GM12878 (cell line): ENCODE measurements at regions not wholly inside any gene's neighbourhood (a gene's known extent, or its start where the extent isn't known, plus 50 kb on each side); places are given as distances from the start of the nearest gene placed in this dataset.

Experiments
- ATAC-seq: fragments of 200-7000 bp; cut with Tn5 transposase; 3 replicates; pipeline ENCODE4 v1.9.1; 2020; ENCODE audit warnings: mild to moderate bottlenecking, moderate library complexity
- BruUV-seq: library from RNA; stranded (reverse); fragments of 400-500 nt; replicated peaks from 2 replicates; lab custom pipeline; 2021; lab: Mats Ljungman, UMichigan
- CTCF ChIA-PET: fragments of 300-600 bp; sonication (Branson Sonifier 250); formaldehyde crosslinking; extraction: SDS; loops from one replicate; lab custom pipeline; 2021; ENCODE audit warnings: inconsistent platforms; lab: Yijun Ruan, JAX
- POLR2A ChIA-PET: fragments of 350-600 bp; formaldehyde crosslinking; extraction: SDS; loops from one replicate; lab custom pipeline; 2021; ENCODE audit warnings: inconsistent platforms; lab: Charles Lee
- RAD21 ChIA-PET: fragments of 300-600 bp; sonication (Branson Sonifier 250); formaldehyde crosslinking; loops from one replicate; lab custom pipeline; 2023; ENCODE audit warnings: antibody characterized with exemption; ENCODE audit not compliant: unreplicated experiment; lab: Charles Lee
- SMC1A ChIA-PET: fragments of 300-600 bp; sonication (Branson Sonifier 250); formaldehyde crosslinking; loops from one replicate; lab custom pipeline; 2023; ENCODE audit not compliant: unreplicated experiment, uncharacterized antibody; lab: Charles Lee
- DNase-seq: peaks from one replicate; pipeline ENCODE4 v3.0.0-alpha.2; 2011; ENCODE audit warnings: low read depth, low spot score
- FAIRE-seq: peaks from 3 replicates; lab custom pipeline; 2011; peaks lifted over from hg19 to GRCh38; lab: Jason Lieb, UNC
- H2AFZ ChIP-seq: 2 replicates; pipeline ENCODE4 v1.6.0; 2011; ENCODE audit warnings: low read depth, low read length, control low read depth; ENCODE audit not compliant: control insufficient read depth
- H3K27ac ChIP-seq: 2 replicates; pipeline ENCODE4 v1.5.1; 2011; ENCODE audit warnings: control low read depth; ENCODE audit not compliant: control insufficient read depth, insufficient read depth
- H3K27me3 ChIP-seq, 2 experiments: replicated peaks in 1 of 2; 2 replicates each; pipeline versions ENCODE4 v1.6.0 to v1.6.1; 2011; ENCODE audit warnings: low read length in 1 of 2; ENCODE audit not compliant: control insufficient read depth in 2 of 2, insufficient read depth in 2 of 2
- H3K36me3 ChIP-seq, 2 experiments: 2 replicates each; pipeline ENCODE4 v1.5.1; 2011; ENCODE audit warnings: low read length in 1 of 2; ENCODE audit not compliant: control insufficient read depth in 2 of 2, insufficient read depth in 2 of 2
- H3K4me1 ChIP-seq: 2 replicates; pipeline ENCODE4 v1.6.1; 2011; ENCODE audit warnings: mild to moderate bottlenecking, low read length, moderate library complexity, mixed read lengths; ENCODE audit not compliant: control insufficient read depth, insufficient read depth
- H3K4me2 ChIP-seq: 2 replicates; pipeline ENCODE4 v1.6.0; 2011; ENCODE audit warnings: control low read depth; ENCODE audit not compliant: control insufficient read depth, insufficient read depth
- H3K4me3 ChIP-seq: fragments of 200-600 bp; sonication (generic); 2 replicates; pipeline ENCODE4 v1.5.1; 2016
- H3K79me2 ChIP-seq: 2 replicates; pipeline ENCODE4 v1.6.0; 2011; ENCODE audit warnings: low read length; ENCODE audit not compliant: control insufficient read depth, insufficient read depth
- H3K9ac ChIP-seq: 2 replicates; pipeline ENCODE4 v1.8.0; 2011; ENCODE audit warnings: low read length, control low read depth, mixed read lengths; ENCODE audit not compliant: control insufficient read depth, insufficient read depth
- H3K9me3 ChIP-seq: replicated peaks from 3 replicates; pipeline ENCODE4 v1.5.1; 2011; ENCODE audit warnings: mild to moderate bottlenecking, low read length; ENCODE audit not compliant: control insufficient read depth, insufficient read depth
- H4K20me1 ChIP-seq: 2 replicates; pipeline ENCODE4 v1.6.0; 2011; ENCODE audit not compliant: control insufficient read depth, insufficient read depth
- BCLAF1 ChIP-seq: fragments of 450-650 bp; IDR thresholded peaks from 2 replicates; pipeline ENCODE4 v1.6.1; 2017; ENCODE audit warnings: antibody characterized with exemption, mild to moderate bottlenecking, moderate library complexity
- CBX5 ChIP-seq: sonication (generic); IDR thresholded peaks from 2 replicates; pipeline ENCODE4 v1.6.1; 2016; ENCODE audit warnings: low read depth, moderate library complexity, mild to moderate bottlenecking, inconsistent platforms
- FOXK2 ChIP-seq: fragments of 450-650 bp; IDR thresholded peaks from 2 replicates; pipeline ENCODE4 v1.6.1; 2017; ENCODE audit warnings: mild to moderate bottlenecking, moderate library complexity
- HSF1 ChIP-seq: fragments of 150-350 bp; IDR thresholded peaks from 2 replicates; pipeline ENCODE4 v1.6.1; 2014; ENCODE audit warnings: mild to moderate bottlenecking, low read depth, low read length
- JUNB ChIP-seq: IDR thresholded peaks from 2 replicates; pipeline ENCODE4 v1.6.1; 2016; ENCODE audit warnings: antibody characterized with exemption, mild to moderate bottlenecking
- KLF5 ChIP-seq: fragments of 450-650 bp; IDR thresholded peaks from 2 replicates; pipeline ENCODE4 v1.6.1; 2014; ENCODE audit warnings: mild to moderate bottlenecking; ENCODE audit not compliant: partially characterized antibody
- NFXL1 ChIP-seq: fragments of 450-650 bp; IDR thresholded peaks from 2 replicates; pipeline ENCODE4 v1.6.1; 2017; ENCODE audit warnings: antibody characterized with exemption, mild to moderate bottlenecking, borderline replicate concordance
- SKIL ChIP-seq: fragments of 450-650 bp; IDR thresholded peaks from 2 replicates; pipeline ENCODE4 v1.6.1; 2017; ENCODE audit warnings: mild to moderate bottlenecking, low read depth, inconsistent platforms; ENCODE audit not compliant: poor library complexity, severe bottlenecking
- ZNF217 ChIP-seq: fragments of 450-650 bp; IDR thresholded peaks from 2 replicates; pipeline ENCODE4 v1.6.1; 2017; ENCODE audit warnings: antibody characterized with exemption, mild to moderate bottlenecking
- WGBS: methylation state at CpG from one replicate; pipeline ENCODE4 v1.1.6; 2016; ENCODE audit warnings: low lambda C conversion rate; ENCODE audit not compliant: insufficient replicate concordance, insufficient coverage; ENCODE audit errors: missing lambda C conversion rate; 5-methylcytosine and 5-hydroxymethylcytosine counted together
- in situ Hi-C: fragments of 300-500 bp; cut with MboI; formaldehyde crosslinking; loops from 9 replicates; pipeline ENCODE4 v1.14.3; 2018; ENCODE audit warnings: mixed read lengths
- intact Hi-C: fragments of 100-400 bp; cut with micrococcal nuclease; formaldehyde crosslinking; loops from one replicate; pipeline ENCODE4 v1.14.2; 2022; ENCODE audit not compliant: unreplicated experiment

DNA sequence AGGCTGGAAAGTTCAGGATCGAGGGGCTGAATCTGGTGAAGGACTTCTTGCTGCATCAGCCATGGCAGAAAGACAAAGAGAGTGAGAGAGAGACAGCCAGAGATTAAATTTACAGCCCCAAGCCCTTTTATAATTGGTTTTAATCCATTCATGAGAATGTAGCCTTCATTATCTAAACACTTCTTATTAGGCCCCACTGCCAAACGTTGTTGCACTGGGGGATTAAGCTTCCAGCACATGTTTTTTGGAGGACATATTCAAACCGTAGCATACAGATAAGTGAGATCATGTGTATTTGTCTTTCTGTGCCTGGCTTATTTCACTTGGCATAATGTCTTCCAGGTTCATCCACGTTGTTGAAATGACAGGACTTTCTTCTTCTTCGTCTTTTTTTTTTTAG is 524.7 kb downstream of the SPRY1 start:
- no peak overlapping the region for H3K4me3 ChIP-seq
- TF ChIP-seq FOXK2 (no peak), BCLAF1 (no peak), NFXL1 (no peak), CBX5 (no peak), HSF1 (no peak), JUNB (no peak), SKIL (no peak), KLF5 (no peak), ZNF217 (no peak)
- FAIRE-seq = no peak
- H4K20me1 ChIP-seq = no peaks in the 10 kb centered on the region
- ChIA-PET RAD21 (no interaction called here), SMC1A (no interaction called here), POLR2A (no interaction called here), CTCF (no interaction called here)
- no peak for ATAC-seq
- WGBS = 7% methylated on average over 5 of the region's 5 CpGs
- no peaks in the 10 kb centered on the region for H3K4me1 ChIP-seq
- no peaks in the 10 kb centered on the region for H3K79me2 ChIP-seq
- intact Hi-C loops (no loop called here), in situ Hi-C loops (no loop called here)
- H3K27ac ChIP-seq = no peak overlapping the region
- H3K27me3 ChIP-seq = no peaks in the 10 kb centered on the region
- no peaks in the 10 kb centered on the region for H3K9me3 ChIP-seq
- H3K4me2 ChIP-seq = no peak overlapping the region
- BruUV-seq = no TSS peak
- H2AFZ ChIP-seq = no peak overlapping the region
- no peaks in the 10 kb centered on the region for H3K36me3 ChIP-seq
- H3K9ac ChIP-seq = no peak overlapping the region
- DNase-seq = no peak
